Activated T-helper 1 cell treated with anti-CD3 and anti-CD28 coated beads, Interleukin-12 subunit alpha, Interleukin-12 subunit beta, Interleukin-2, Interleukin-4 antibody, amounts not matched to agents 30 ng/mL and 10 ng/mL and 1 ng/mL, durations not matched to agents 14 hours and 24 hours and 36 hours (primary cell): ENCODE measurements at regions not wholly inside any gene's neighbourhood (a gene's known extent, or its start where the extent isn't known, plus 50 kb on each side); places are given as distances from the start of the nearest gene placed in this dataset.

Source experiments
- DNase-seq: peaks from one replicate; pipeline ENCODE4 v3.0.0; 2021; ENCODE audit warnings: low spot score
- H3K27ac Mint-ChIP-seq: one replicate; pipeline ENCODE4 v1.8.0; 2021; ENCODE audit warnings: mild to moderate bottlenecking, mixed read lengths
- H3K27me3 Mint-ChIP-seq: one replicate; pipeline ENCODE4 v1.8.0; 2022; ENCODE audit warnings: mild to moderate bottlenecking, moderate library complexity, mixed read lengths; ENCODE audit not compliant: insufficient read depth
- H3K36me3 Mint-ChIP-seq: one replicate; pipeline ENCODE4 v1.8.0; 2021; ENCODE audit warnings: low read depth, mixed read lengths
- H3K4me1 Mint-ChIP-seq: one replicate; pipeline ENCODE4 v1.8.0; 2021; ENCODE audit warnings: low read depth, mixed read lengths
- H3K4me3 Mint-ChIP-seq: one replicate; pipeline ENCODE4 v1.8.0; 2021; ENCODE audit warnings: mild to moderate bottlenecking, moderate library complexity, mixed read lengths
- H3K9me3 Mint-ChIP-seq: one replicate; pipeline ENCODE4 v1.8.0; 2021; ENCODE audit warnings: mixed read lengths
- intact Hi-C: fragments of 100-400 bp; cut with micrococcal nuclease; formaldehyde crosslinking; loops from one replicate; pipeline ENCODE4 v1.15.1; 2024

- H3K4me1 Mint-ChIP-seq, result no peaks in the 10 kb centered on the region
- no peaks in the 10 kb centered on the region for H3K36me3 Mint-ChIP-seq
- H3K27me3 Mint-ChIP-seq, result peaks cover 2% of the 10 kb centered on the region
- DNase-seq, result no peak
- no peak overlapping the region for H3K4me3 Mint-ChIP-seq
- no peaks in the 10 kb centered on the region for H3K9me3 Mint-ChIP-seq
- H3K27ac Mint-ChIP-seq, result no peak overlapping the region
- intact Hi-C loops, result no loop called here
Measured at GRCh38 chr18:24934258-24934932, 417.6 kb downstream of the ZNF521 start.

- Mint-ChIP-seq H3K4me3 (no peak overlapping the region), H3K27ac (no peak overlapping the region), H3K4me1 (no peaks in the 10 kb centered on the region), H3K27me3 (peaks cover 2% of the 10 kb centered on the region), H3K36me3 (no peaks in the 10 kb centered on the region), H3K9me3 (no peaks in the 10 kb centered on the region)
- intact Hi-C loops, result no loop called here
- DNase-seq, result no peak
Measured at GRCh38 chr18:24935008-24935407, 417.0 kb downstream of the ZNF521 start.

- Mint-ChIP-seq H3K27ac (no peak overlapping the region), H3K4me3 (no peak overlapping the region), H3K4me1 (no peaks in the 10 kb centered on the region), H3K36me3 (no peaks in the 10 kb centered on the region), H3K27me3 (no peaks in the 10 kb centered on the region), H3K9me3 (no peaks in the 10 kb centered on the region)
- DNase-seq, result no peak
- intact Hi-C loops, result no loop called here
Measured at GRCh38 chr18:24935896-24936295, 416.1 kb downstream of the ZNF521 start.

GRCh38 chr18:24936691-24937090, 415.3 kb downstream of the ZNF521 start:
- Mint-ChIP-seq H3K36me3 (no peaks in the 10 kb centered on the region), H3K27ac (no peak overlapping the region), H3K27me3 (no peaks in the 10 kb centered on the region), H3K4me1 (no peaks in the 10 kb centered on the region), H3K4me3 (no peak overlapping the region), H3K9me3 (no peaks in the 10 kb centered on the region)
- DNase-seq, result no peak
- intact Hi-C loops, result no loop called here

- DNase-seq, result no peak
- Mint-ChIP-seq H3K9me3 (no peaks in the 10 kb centered on the region), H3K27me3 (no peaks in the 10 kb centered on the region), H3K27ac (no peak overlapping the region), H3K4me1 (no peaks in the 10 kb centered on the region), H3K4me3 (no peak overlapping the region), H3K36me3 (no peaks in the 10 kb centered on the region)
- intact Hi-C loops, result no loop called here
Measured at GRCh38 chr18:24937639-24938275, 414.2 kb downstream of the ZNF521 start.

GRCh38 chr18:24940416-24940815, 411.6 kb downstream of the ZNF521 start:
- Mint-ChIP-seq H3K36me3 (no peaks in the 10 kb centered on the region), H3K9me3 (no peaks in the 10 kb centered on the region), H3K27me3 (no peaks in the 10 kb centered on the region), H3K27ac (no peak overlapping the region), H3K4me1 (no peaks in the 10 kb centered on the region), H3K4me3 (no peak overlapping the region)
- intact Hi-C loops, result no loop called here
- DNase-seq, result no peak

- DNase-seq, result no peak
- intact Hi-C loops, result no loop called here
- Mint-ChIP-seq H3K9me3 (no peaks in the 10 kb centered on the region), H3K4me3 (no peak overlapping the region), H3K36me3 (no peaks in the 10 kb centered on the region), H3K4me1 (no peaks in the 10 kb centered on the region), H3K27ac (no peak overlapping the region), H3K27me3 (no peaks in the 10 kb centered on the region)
Measured at GRCh38 chr18:24941174-24941951, 410.6 kb downstream of the ZNF521 start.

GRCh38 chr18:24942144-24942543, 409.8 kb downstream of the ZNF521 start:
- H3K9me3 Mint-ChIP-seq, result no peaks in the 10 kb centered on the region
- no peak overlapping the region for H3K27ac Mint-ChIP-seq
- no peaks in the 10 kb centered on the region for H3K36me3 Mint-ChIP-seq
- intact Hi-C loops, result no loop called here
- no peaks in the 10 kb centered on the region for H3K4me1 Mint-ChIP-seq
- no peak overlapping the region for H3K4me3 Mint-ChIP-seq
- DNase-seq, result no peak
- no peaks in the 10 kb centered on the region for H3K27me3 Mint-ChIP-seq

- intact Hi-C loops, result no loop called here
- Mint-ChIP-seq H3K4me3 (no peak overlapping the region), H3K27ac (no peak overlapping the region), H3K36me3 (no peaks in the 10 kb centered on the region), H3K27me3 (no peaks in the 10 kb centered on the region), H3K4me1 (no peaks in the 10 kb centered on the region), H3K9me3 (no peaks in the 10 kb centered on the region)
- DNase-seq, result no peak
Measured at GRCh38 chr18:24947521-24948305, 404.3 kb downstream of the ZNF521 start.

- no peaks in the 10 kb centered on the region for H3K27me3 Mint-ChIP-seq
- H3K27ac Mint-ChIP-seq, result no peak overlapping the region
- DNase-seq, result no peak
- no peak overlapping the region for H3K4me3 Mint-ChIP-seq
- no peaks in the 10 kb centered on the region for H3K36me3 Mint-ChIP-seq
- H3K9me3 Mint-ChIP-seq, result no peaks in the 10 kb centered on the region
- H3K4me1 Mint-ChIP-seq, result no peaks in the 10 kb centered on the region
- intact Hi-C loops, result no loop called here
Measured at GRCh38 chr18:24949908-24950307, 402.1 kb downstream of the ZNF521 start.

GRCh38 chr18:24954341-24954740, 397.6 kb downstream of the ZNF521 start:
- Mint-ChIP-seq H3K9me3 (no peaks in the 10 kb centered on the region), H3K27ac (no peak overlapping the region), H3K4me1 (no peaks in the 10 kb centered on the region), H3K36me3 (no peaks in the 10 kb centered on the region), H3K4me3 (no peak overlapping the region), H3K27me3 (no peaks in the 10 kb centered on the region)
- DNase-seq, result no peak
- intact Hi-C loops, result no loop called here

- Mint-ChIP-seq H3K4me3 (no peak overlapping the region), H3K9me3 (no peaks in the 10 kb centered on the region), H3K27ac (no peak overlapping the region), H3K27me3 (no peaks in the 10 kb centered on the region), H3K36me3 (no peaks in the 10 kb centered on the region), H3K4me1 (no peaks in the 10 kb centered on the region)
- no peak for DNase-seq
- intact Hi-C loops, result no loop called here
Measured at GRCh38 chr18:24958001-24958400, 394.0 kb downstream of the ZNF521 start.

- intact Hi-C loops, result no loop called here
- Mint-ChIP-seq H3K4me1 (no peaks in the 10 kb centered on the region), H3K27ac (no peak overlapping the region), H3K27me3 (no peaks in the 10 kb centered on the region), H3K4me3 (no peak overlapping the region), H3K36me3 (no peaks in the 10 kb centered on the region), H3K9me3 (no peaks in the 10 kb centered on the region)
- DNase-seq, result no peak
Measured at GRCh38 chr18:24959051-24959476, 392.9 kb downstream of the ZNF521 start.
